Brain microvascular endothelial cell (primary cell): ENCODE measurements at regions not wholly inside any gene's neighbourhood (a gene's known extent, or its start where the extent isn't known, plus 50 kb on each side); places are given as distances from the start of the nearest gene placed in this dataset.

Source experiments
- DNase-seq: peaks from one replicate; pipeline ENCODE4 v3.0.0-alpha.2; 2020
- H3K27ac ChIP-seq: fragments of 250-450 bp; sonication (Bioruptor Pico); 2 replicates; pipeline ENCODE4 v1.5.1; 2020; ENCODE audit warnings: mild to moderate bottlenecking, moderate library complexity
- H3K27me3 ChIP-seq: fragments of 250-450 bp; sonication (Bioruptor Pico); replicated peaks from 2 replicates; pipeline ENCODE4 v1.5.1; 2020; ENCODE audit warnings: mild to moderate bottlenecking
- H3K36me3 ChIP-seq: fragments of 250-450 bp; sonication (Bioruptor Pico); replicated peaks from 2 replicates; pipeline ENCODE4 v1.5.1; 2020; ENCODE audit warnings: mild to moderate bottlenecking
- H3K4me3 ChIP-seq: 2 replicates; pipeline ENCODE4 v1.5.1; 2011; ENCODE audit warnings: low read depth, mild to moderate bottlenecking, control low read depth, low read length, moderate library complexity
- CTCF ChIP-seq: IDR thresholded peaks from 2 replicates; pipeline ENCODE4 v1.5.1; 2011; ENCODE audit warnings: low read depth, mild to moderate bottlenecking, moderate library complexity, low read length, control low read depth, inconsistent platforms; ENCODE audit errors: missing control alignments
- in situ Hi-C: cut with HindIII; loops from 2 replicates; pipeline ENCODE4 v1.10.0; 2017; ENCODE audit warnings: low sequenced_read_pairs, low pct_ligation_motif_present

GRCh38 chr2:204180649-204181048, 244.1 kb downstream of the ICOS start:
- DNase-seq: no peak
- no peak overlapping the region for H3K27ac ChIP-seq
- no peaks in the 10 kb centered on the region for H3K27me3 ChIP-seq
- in situ Hi-C loops: no loop called here
- no peak for TF ChIP-seq CTCF
- no peak overlapping the region for H3K4me3 ChIP-seq
- no peaks in the 10 kb centered on the region for H3K36me3 ChIP-seq

GRCh38 chr2:204183608-204184007, 247.0 kb downstream of the ICOS start:
- no peak for TF ChIP-seq CTCF
- Histone ChIP-seq H3K27me3 (no peaks in the 10 kb centered on the region), H3K27ac (no peak overlapping the region), H3K4me3 (no peak overlapping the region), H3K36me3 (no peaks in the 10 kb centered on the region)
- DNase-seq: no peak
- in situ Hi-C loops: no loop called here

- TF ChIP-seq CTCF: no peak
- no peak for DNase-seq
- no peaks in the 10 kb centered on the region for H3K27me3 ChIP-seq
- no peak overlapping the region for H3K27ac ChIP-seq
- in situ Hi-C loops: no loop called here
- no peaks in the 10 kb centered on the region for H3K36me3 ChIP-seq
- H3K4me3 ChIP-seq: no peak overlapping the region
Observed at GRCh38 chr2:204184226-204184625, 247.7 kb downstream of the ICOS start.

GRCh38 chr2:204187229-204188083, 250.9 kb downstream of the ICOS start:
- H3K27ac ChIP-seq: no peak overlapping the region
- TF ChIP-seq CTCF: no peak
- H3K4me3 ChIP-seq: no peak overlapping the region
- in situ Hi-C loops: no loop called here
- DNase-seq: no peak
- no peaks in the 10 kb centered on the region for H3K27me3 ChIP-seq
- H3K36me3 ChIP-seq: no peaks in the 10 kb centered on the region

GRCh38 chr2:204191574-204191973, 255.0 kb downstream of the ICOS start:
- no peak overlapping the region for H3K4me3 ChIP-seq
- no peaks in the 10 kb centered on the region for H3K36me3 ChIP-seq
- in situ Hi-C loops: no loop called here
- no peak for DNase-seq
- no peaks in the 10 kb centered on the region for H3K27me3 ChIP-seq
- no peak overlapping the region for H3K27ac ChIP-seq
- TF ChIP-seq CTCF: no peak

- Histone ChIP-seq H3K4me3 (no peak overlapping the region), H3K27me3 (peaks cover 2% of the 10 kb centered on the region), H3K27ac (no peak overlapping the region), H3K36me3 (no peaks in the 10 kb centered on the region)
- in situ Hi-C loops: no loop called here
- no peak for DNase-seq
- no peak for TF ChIP-seq CTCF
Observed at GRCh38 chr2:204195498-204195897, 258.9 kb downstream of the ICOS start.
